ENCODE measurements at regions not wholly inside any gene's neighbourhood (a gene's known extent, or its start where the extent isn't known, plus 50 kb on each side); places are given as distances from the start of the nearest gene placed in this dataset.

DNA sequence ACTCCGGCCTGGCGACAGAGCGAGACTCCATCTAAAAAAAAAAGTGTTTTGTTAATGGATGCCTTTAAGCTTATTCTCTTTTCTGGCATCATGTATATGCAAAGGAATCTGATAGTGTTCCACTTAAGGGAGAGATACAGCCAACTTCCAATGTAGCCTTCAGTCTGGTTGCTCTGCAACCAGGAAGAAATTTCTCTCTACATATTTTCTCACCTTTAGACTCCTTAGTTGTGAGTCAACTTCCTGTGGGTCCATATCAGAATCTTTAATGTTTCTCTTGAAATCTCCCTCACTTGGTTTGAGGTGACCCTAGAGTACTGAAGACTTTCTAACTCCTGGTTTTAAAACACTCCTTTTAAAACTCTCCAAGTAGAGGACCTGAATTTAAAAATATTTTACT lies 340.4 kb downstream of the SLC6A15 start:
- Mint-ChIP-seq H3K27ac (no peak overlapping the region), H3K27me3 (ENCODE audit: low read depth) (no peaks in the 10 kb centered on the region), H3K4me3 (no peak overlapping the region), H3K9me3 (peaks cover 26% of the 10 kb centered on the region), H3K4me1 (no peaks in the 10 kb centered on the region), H3K36me3 (ENCODE audit: low read depth) (no peaks in the 10 kb centered on the region)
- TF ChIP-seq, protein P1, sequence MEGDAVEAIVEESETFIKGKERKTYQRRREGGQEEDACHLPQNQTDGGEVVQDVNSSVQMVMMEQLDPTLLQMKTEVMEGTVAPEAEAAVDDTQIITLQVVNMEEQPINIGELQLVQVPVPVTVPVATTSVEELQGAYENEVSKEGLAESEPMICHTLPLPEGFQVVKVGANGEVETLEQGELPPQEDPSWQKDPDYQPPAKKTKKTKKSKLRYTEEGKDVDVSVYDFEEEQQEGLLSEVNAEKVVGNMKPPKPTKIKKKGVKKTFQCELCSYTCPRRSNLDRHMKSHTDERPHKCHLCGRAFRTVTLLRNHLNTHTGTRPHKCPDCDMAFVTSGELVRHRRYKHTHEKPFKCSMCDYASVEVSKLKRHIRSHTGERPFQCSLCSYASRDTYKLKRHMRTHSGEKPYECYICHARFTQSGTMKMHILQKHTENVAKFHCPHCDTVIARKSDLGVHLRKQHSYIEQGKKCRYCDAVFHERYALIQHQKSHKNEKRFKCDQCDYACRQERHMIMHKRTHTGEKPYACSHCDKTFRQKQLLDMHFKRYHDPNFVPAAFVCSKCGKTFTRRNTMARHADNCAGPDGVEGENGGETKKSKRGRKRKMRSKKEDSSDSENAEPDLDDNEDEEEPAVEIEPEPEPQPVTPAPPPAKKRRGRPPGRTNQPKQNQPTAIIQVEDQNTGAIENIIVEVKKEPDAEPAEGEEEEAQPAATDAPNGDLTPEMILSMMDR (IDR thresholded peaks at IDR 0.05; ENCODE audit: unreplicated experiment in 3 of 3), result no peak

DNA sequence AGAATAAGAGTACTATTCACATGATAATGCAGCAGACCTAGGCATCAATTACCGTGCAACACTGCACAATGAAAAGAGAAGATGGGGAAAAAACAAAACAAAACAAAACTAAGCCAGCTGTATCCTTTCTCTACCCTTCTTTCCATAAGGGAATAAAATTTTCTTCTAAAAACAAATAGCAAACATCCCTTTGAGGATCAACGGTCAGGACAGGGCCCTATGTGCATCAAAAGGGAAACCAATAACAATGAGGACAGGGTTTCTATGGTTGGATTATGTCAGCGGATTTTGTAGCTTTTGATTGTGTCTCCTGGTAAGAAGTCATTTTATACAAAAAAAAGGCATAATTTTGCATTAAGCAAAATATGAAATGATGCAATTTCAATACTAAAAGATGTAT lies 350.3 kb downstream of the SLC6A15 start:
- no peaks in the 10 kb centered on the region for H3K36me3 Mint-ChIP-seq (ENCODE audit: low read depth)
- TF ChIP-seq, protein P1 (IDR thresholded peaks at IDR 0.05; ENCODE audit: unreplicated experiment in 3 of 3), result no peak

DNA sequence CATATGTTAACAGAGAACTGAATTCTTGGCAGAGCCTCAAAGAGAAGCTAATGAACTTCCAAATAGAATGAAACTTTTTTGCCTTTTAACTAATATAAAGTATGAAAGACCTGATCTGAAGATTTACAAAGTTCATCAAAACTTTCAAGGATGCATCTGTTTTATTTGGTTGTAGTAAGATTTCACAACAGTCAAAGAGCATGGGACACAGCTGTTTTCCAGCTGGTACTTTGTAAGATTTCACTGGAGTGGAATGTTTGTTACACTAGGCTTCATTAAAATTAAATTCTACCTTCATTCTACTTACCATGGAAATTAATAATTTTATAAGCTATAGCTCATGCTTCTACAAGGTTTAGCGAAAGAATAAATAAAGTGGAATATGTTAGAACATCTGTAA lies 351.2 kb downstream of the SLC6A15 start:
- TF ChIP-seq, protein P1 (IDR thresholded peaks at IDR 0.05; ENCODE audit: unreplicated experiment in 3 of 3), result no peak

More for the DNA sequence above, 350.3 kb downstream of the SLC6A15 start:
- H3K27ac Mint-ChIP-seq, result peak overlapping the region; percentile 11 to 48 (median 17)
- H3K9me3 Mint-ChIP-seq, result peaks cover 9% of the 10 kb centered on the region
- peaks cover 12% of the 10 kb centered on the region for H3K4me1 Mint-ChIP-seq
- no peaks in the 10 kb centered on the region for H3K27me3 Mint-ChIP-seq (ENCODE audit: low read depth)
- no peak overlapping the region for H3K4me3 Mint-ChIP-seq

DNA sequence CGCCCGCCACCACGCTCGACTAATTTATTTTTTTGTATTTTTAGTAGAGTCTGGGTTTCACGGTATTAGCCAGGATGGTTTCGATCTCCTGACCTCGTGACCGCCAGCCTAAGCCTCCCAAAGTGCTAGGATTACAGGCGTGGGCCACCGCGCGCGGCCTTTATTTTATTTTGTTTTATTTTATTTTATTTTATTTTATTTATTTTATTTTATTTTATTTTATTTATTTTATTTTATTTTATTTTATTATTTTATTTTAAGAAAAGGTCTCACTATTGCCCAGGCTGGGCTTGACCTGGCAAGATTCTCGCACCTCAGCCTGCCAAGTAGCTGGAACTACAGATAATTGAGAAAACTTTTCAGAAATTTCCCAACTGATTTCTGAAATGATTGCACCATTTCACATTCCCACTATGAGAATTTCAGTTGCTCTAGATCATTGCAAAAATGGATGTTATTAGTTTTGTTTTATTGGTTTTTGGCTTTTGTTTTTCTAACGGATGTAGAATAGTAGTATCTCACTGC lies 358.3 kb downstream of the SLC6A15 start:
- Mint-ChIP-seq H3K27ac (no peak overlapping the region), H3K4me1 (no peaks in the 10 kb centered on the region), H3K36me3 (ENCODE audit: low read depth) (no peaks in the 10 kb centered on the region), H3K9me3 (no peaks in the 10 kb centered on the region), H3K4me3 (no peak overlapping the region), H3K27me3 (ENCODE audit: low read depth) (no peaks in the 10 kb centered on the region)
- TF ChIP-seq, protein P1 (IDR thresholded peaks at IDR 0.05; ENCODE audit: unreplicated experiment in 3 of 3), result no peak

More for the DNA sequence above, 351.2 kb downstream of the SLC6A15 start:
- Mint-ChIP-seq H3K27ac (no peak overlapping the region), H3K27me3 (ENCODE audit: low read depth) (no peaks in the 10 kb centered on the region), H3K4me1 (peaks cover 12% of the 10 kb centered on the region), H3K4me3 (no peak overlapping the region), H3K9me3 (peaks cover 3% of the 10 kb centered on the region), H3K36me3 (ENCODE audit: low read depth) (no peaks in the 10 kb centered on the region)

DNA sequence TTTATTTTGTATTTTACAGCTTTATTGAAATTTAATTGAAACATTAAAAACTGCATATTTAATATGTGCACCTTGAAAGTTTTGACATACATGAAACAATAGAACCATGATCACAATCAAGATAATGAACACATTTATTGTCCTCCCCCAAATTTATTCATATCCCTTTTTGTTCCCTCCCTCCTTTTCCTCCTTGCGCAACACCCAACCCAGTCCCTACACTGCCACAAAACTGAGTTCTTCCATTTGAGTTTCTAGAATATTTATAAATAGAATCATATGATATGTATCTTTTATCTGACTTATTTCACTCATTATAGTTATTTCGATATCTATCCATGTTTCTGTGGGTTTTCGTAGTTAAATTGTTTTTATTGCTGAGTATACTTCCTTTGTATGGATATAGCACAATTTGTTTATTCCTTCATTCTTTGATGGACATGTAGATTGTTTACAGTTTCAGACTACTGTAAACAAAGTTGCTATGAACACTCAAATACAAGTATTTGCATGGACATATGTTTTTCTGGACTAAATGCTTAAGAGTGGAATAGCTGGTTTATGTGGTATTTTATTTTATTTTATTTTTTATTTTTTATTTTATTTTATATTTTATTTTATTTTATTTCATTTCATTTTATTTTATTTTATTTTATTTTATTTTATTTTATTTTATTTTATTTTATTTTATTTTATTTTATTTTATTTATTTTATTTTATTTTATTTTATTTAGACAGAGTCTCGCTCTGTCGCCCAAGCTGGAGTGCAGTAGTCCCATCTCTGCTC lies 359.1 kb downstream of the SLC6A15 start:
- H3K4me3 Mint-ChIP-seq, result no peak overlapping the region
- H3K27me3 Mint-ChIP-seq (ENCODE audit: low read depth), result no peaks in the 10 kb centered on the region
- no peaks in the 10 kb centered on the region for H3K9me3 Mint-ChIP-seq
- H3K4me1 Mint-ChIP-seq, result no peaks in the 10 kb centered on the region
- no peak overlapping the region for H3K27ac Mint-ChIP-seq
- TF ChIP-seq, protein P1 (IDR thresholded peaks at IDR 0.05; ENCODE audit: unreplicated experiment in 3 of 3), result no peak
- H3K36me3 Mint-ChIP-seq (ENCODE audit: low read depth), result no peaks in the 10 kb centered on the region

DNA sequence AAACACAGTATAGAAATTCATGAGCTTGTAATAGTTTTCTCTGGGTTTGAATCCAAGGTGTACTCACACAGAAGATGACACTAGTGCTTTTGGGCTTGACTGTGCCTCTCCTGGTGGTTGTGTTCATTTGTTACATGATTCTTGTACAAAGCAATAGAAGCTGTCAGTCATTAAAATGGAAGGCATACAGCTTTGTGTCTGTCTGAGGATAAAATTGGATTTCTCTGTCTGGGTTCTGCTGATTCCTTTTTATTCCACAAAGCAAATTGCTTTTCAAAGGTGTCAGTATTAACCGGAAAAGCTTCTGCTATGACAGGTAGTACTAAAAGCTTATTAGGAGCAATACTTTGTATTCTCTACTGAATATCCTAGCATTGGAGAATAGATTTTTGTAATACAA lies 361.2 kb downstream of the SLC6A15 start:
- Mint-ChIP-seq H3K4me1 (no peaks in the 10 kb centered on the region), H3K36me3 (ENCODE audit: low read depth) (no peaks in the 10 kb centered on the region), H3K27ac (no peak overlapping the region), H3K27me3 (ENCODE audit: low read depth) (no peaks in the 10 kb centered on the region), H3K9me3 (no peaks in the 10 kb centered on the region), H3K4me3 (no peak overlapping the region)
- TF ChIP-seq, protein P1 (IDR thresholded peaks at IDR 0.05; ENCODE audit: unreplicated experiment in 3 of 3), result no peak
